HG03175 (cell line): ENCODE measurements at regions not wholly inside any gene's neighbourhood (a gene's known extent, or its start where the extent isn't known, plus 50 kb on each side); places are given as distances from the start of the nearest gene placed in this dataset.

Experiments
- ATAC-seq: cut with Tn5 transposase; IDR thresholded peaks from one replicate; pipeline ENCODE4 v1.9.1; 2021; ENCODE audit warnings: mild to moderate bottlenecking, moderate library complexity; ENCODE audit not compliant: unreplicated experiment

- no peak for ATAC-seq
Observed at GRCh38 chr3:21801631-21802030, 50.6 kb upstream of the ZNF385D start.

GRCh38 chr3:21803604-21804003 is 52.6 kb upstream of the ZNF385D start:
- no peak for ATAC-seq

- no peak for ATAC-seq
Observed at GRCh38 chr3:21804330-21804729, 53.3 kb upstream of the ZNF385D start.

- no peak for ATAC-seq
Observed at GRCh38 chr3:21806733-21807132, 55.7 kb upstream of the ZNF385D start.

GRCh38 chr3:21825684-21826083 is 74.7 kb upstream of the ZNF385D start:
- ATAC-seq = no peak

- no peak for ATAC-seq
Observed at GRCh38 chr3:21826416-21826815, 75.4 kb upstream of the ZNF385D start.

- ATAC-seq = no peak
Observed at GRCh38 chr3:21830541-21830940, 79.5 kb upstream of the ZNF385D start.

- ATAC-seq = no peak
Observed at GRCh38 chr3:21835264-21835663, 84.3 kb upstream of the ZNF385D start.

GRCh38 chr3:21836227-21836626 is 85.2 kb upstream of the ZNF385D start:
- no peak for ATAC-seq

GRCh38 chr3:21839176-21839575 is 88.2 kb upstream of the ZNF385D start:
- no peak for ATAC-seq

GRCh38 chr3:21839592-21839991 is 88.6 kb upstream of the ZNF385D start:
- no peak for ATAC-seq

- ATAC-seq = no peak
Observed at GRCh38 chr3:21847005-21847404, 96.0 kb upstream of the ZNF385D start.

GRCh38 chr3:21859124-21860081 is 108.4 kb upstream of the ZNF385D start:
- ATAC-seq = no peak

- no peak for ATAC-seq
Observed at GRCh38 chr3:21860082-21860475, 109.1 kb upstream of the ZNF385D start.

- ATAC-seq = no peak
Observed at GRCh38 chr3:21860657-21861056, 109.6 kb upstream of the ZNF385D start.

GRCh38 chr3:21876782-21877181 is 125.8 kb upstream of the ZNF385D start:
- no peak for ATAC-seq

- ATAC-seq = no peak
Observed at GRCh38 chr3:21877214-21877754, 126.3 kb upstream of the ZNF385D start.

- no peak for ATAC-seq
Observed at GRCh38 chr3:21879184-21879886, 128.3 kb upstream of the ZNF385D start.

- no peak for ATAC-seq
Observed at GRCh38 chr3:21888656-21889055, 137.6 kb upstream of the ZNF385D start.

GRCh38 chr3:21889166-21889565 is 138.2 kb upstream of the ZNF385D start:
- no peak for ATAC-seq

- no peak for ATAC-seq
Observed at GRCh38 chr3:21892104-21892503, 141.1 kb upstream of the ZNF385D start.

- ATAC-seq = no peak
Observed at GRCh38 chr3:21893242-21893641, 142.2 kb upstream of the ZNF385D start.
